ENCODE measurements at regions not wholly inside any gene's neighbourhood (a gene's known extent, or its start where the extent isn't known, plus 50 kb on each side); places are given as distances from the start of the nearest gene placed in this dataset.

- DNase-seq (ENCODE audit: low read depth): no peak
Observed at GRCh38 chr7:113968713-113969112, 49.9 kb upstream of the PPP1R3A start.
